GM12878 (cell line): ENCODE measurements at regions not wholly inside any gene's neighbourhood (a gene's known extent, or its start where the extent isn't known, plus 50 kb on each side); places are given as distances from the start of the nearest gene placed in this dataset.

Experiments
- ATAC-seq: fragments of 200-7000 bp; cut with Tn5 transposase; 3 replicates; pipeline ENCODE4 v1.9.1; 2020; ENCODE audit warnings: mild to moderate bottlenecking, moderate library complexity
- BruUV-seq: library from RNA; stranded (reverse); fragments of 400-500 nt; replicated peaks from 2 replicates; lab custom pipeline; 2021; lab: Mats Ljungman, UMichigan
- CTCF ChIA-PET: fragments of 300-600 bp; sonication (Branson Sonifier 250); formaldehyde crosslinking; extraction: SDS; loops from one replicate; lab custom pipeline; 2021; ENCODE audit warnings: inconsistent platforms; lab: Yijun Ruan, JAX
- POLR2A ChIA-PET: fragments of 350-600 bp; formaldehyde crosslinking; extraction: SDS; loops from one replicate; lab custom pipeline; 2021; ENCODE audit warnings: inconsistent platforms; lab: Charles Lee
- RAD21 ChIA-PET: fragments of 300-600 bp; sonication (Branson Sonifier 250); formaldehyde crosslinking; loops from one replicate; lab custom pipeline; 2023; ENCODE audit warnings: antibody characterized with exemption; ENCODE audit not compliant: unreplicated experiment; lab: Charles Lee
- SMC1A ChIA-PET: fragments of 300-600 bp; sonication (Branson Sonifier 250); formaldehyde crosslinking; loops from one replicate; lab custom pipeline; 2023; ENCODE audit not compliant: unreplicated experiment, uncharacterized antibody; lab: Charles Lee
- DNase-seq: peaks from one replicate; pipeline ENCODE4 v3.0.0-alpha.2; 2011; ENCODE audit warnings: low read depth, low spot score
- FAIRE-seq: peaks from 3 replicates; lab custom pipeline; 2011; peaks lifted over from hg19 to GRCh38; lab: Jason Lieb, UNC
- H2AFZ ChIP-seq: 2 replicates; pipeline ENCODE4 v1.6.0; 2011; ENCODE audit warnings: low read depth, low read length, control low read depth; ENCODE audit not compliant: control insufficient read depth
- H3K27ac ChIP-seq: 2 replicates; pipeline ENCODE4 v1.5.1; 2011; ENCODE audit warnings: control low read depth; ENCODE audit not compliant: control insufficient read depth, insufficient read depth
- H3K27me3 ChIP-seq, 2 experiments: replicated peaks in 1 of 2; 2 replicates each; pipeline versions ENCODE4 v1.6.0 to v1.6.1; 2011; ENCODE audit warnings: low read length in 1 of 2; ENCODE audit not compliant: control insufficient read depth in 2 of 2, insufficient read depth in 2 of 2
- H3K36me3 ChIP-seq, 2 experiments: 2 replicates each; pipeline ENCODE4 v1.5.1; 2011; ENCODE audit warnings: low read length in 1 of 2; ENCODE audit not compliant: control insufficient read depth in 2 of 2, insufficient read depth in 2 of 2
- H3K4me1 ChIP-seq: 2 replicates; pipeline ENCODE4 v1.6.1; 2011; ENCODE audit warnings: mild to moderate bottlenecking, low read length, moderate library complexity, mixed read lengths; ENCODE audit not compliant: control insufficient read depth, insufficient read depth
- H3K4me2 ChIP-seq: 2 replicates; pipeline ENCODE4 v1.6.0; 2011; ENCODE audit warnings: control low read depth; ENCODE audit not compliant: control insufficient read depth, insufficient read depth
- H3K4me3 ChIP-seq: fragments of 200-600 bp; sonication (generic); 2 replicates; pipeline ENCODE4 v1.5.1; 2016
- H3K79me2 ChIP-seq: 2 replicates; pipeline ENCODE4 v1.6.0; 2011; ENCODE audit warnings: low read length; ENCODE audit not compliant: control insufficient read depth, insufficient read depth
- H3K9ac ChIP-seq: 2 replicates; pipeline ENCODE4 v1.8.0; 2011; ENCODE audit warnings: low read length, control low read depth, mixed read lengths; ENCODE audit not compliant: control insufficient read depth, insufficient read depth
- H3K9me3 ChIP-seq: replicated peaks from 3 replicates; pipeline ENCODE4 v1.5.1; 2011; ENCODE audit warnings: mild to moderate bottlenecking, low read length; ENCODE audit not compliant: control insufficient read depth, insufficient read depth
- H4K20me1 ChIP-seq: 2 replicates; pipeline ENCODE4 v1.6.0; 2011; ENCODE audit not compliant: control insufficient read depth, insufficient read depth
- BRCA1 ChIP-seq: IDR thresholded peaks from 2 replicates; pipeline ENCODE4 v1.6.1; 2011; ENCODE audit warnings: low read depth, low read length, improper control_type of control experiment
- ESRRA ChIP-seq: IDR thresholded peaks from 2 replicates; pipeline ENCODE4 v1.6.1; 2012; ENCODE audit warnings: mild to moderate bottlenecking, low read length, improper control_type of control experiment
- FOXK2 ChIP-seq: fragments of 450-650 bp; IDR thresholded peaks from 2 replicates; pipeline ENCODE4 v1.6.1; 2017; ENCODE audit warnings: mild to moderate bottlenecking, moderate library complexity
- FOXM1 ChIP-seq: IDR thresholded peaks from 2 replicates; pipeline ENCODE4 v1.6.1; 2012; ENCODE audit warnings: low read depth, mild to moderate bottlenecking, inconsistent platforms, low read length, moderate library complexity
- NR2C1 ChIP-seq: fragments of 450-650 bp; IDR thresholded peaks from 2 replicates; pipeline ENCODE4 v1.6.1; 2017; ENCODE audit warnings: antibody characterized with exemption, mild to moderate bottlenecking, moderate library complexity
- RAD21 ChIP-seq: IDR thresholded peaks from 2 replicates; pipeline ENCODE4 v1.6.1; 2011; ENCODE audit warnings: mild to moderate bottlenecking, low read depth, low read length, moderate library complexity; ENCODE audit not compliant: insufficient read depth
- TCF3 ChIP-seq: IDR thresholded peaks from 2 replicates; pipeline ENCODE4 v1.6.1; 2012; ENCODE audit warnings: low read depth, mild to moderate bottlenecking, low read length, borderline replicate concordance; ENCODE audit not compliant: insufficient read depth
- TCF7 ChIP-seq: IDR thresholded peaks from 2 replicates; pipeline ENCODE4 v1.6.1; 2014; ENCODE audit warnings: antibody characterized with exemption, borderline replicate concordance
- ZNF622 ChIP-seq: fragments of 450-650 bp; IDR thresholded peaks from 2 replicates; pipeline ENCODE4 v1.6.1; 2017; ENCODE audit warnings: mild to moderate bottlenecking, inconsistent platforms
- WGBS: methylation state at CpG from one replicate; pipeline ENCODE4 v1.1.6; 2016; ENCODE audit warnings: low lambda C conversion rate; ENCODE audit not compliant: insufficient replicate concordance, insufficient coverage; ENCODE audit errors: missing lambda C conversion rate; 5-methylcytosine and 5-hydroxymethylcytosine counted together
- in situ Hi-C: fragments of 300-500 bp; cut with MboI; formaldehyde crosslinking; loops from 9 replicates; pipeline ENCODE4 v1.14.3; 2018; ENCODE audit warnings: mixed read lengths
- intact Hi-C: fragments of 100-400 bp; cut with micrococcal nuclease; formaldehyde crosslinking; loops from one replicate; pipeline ENCODE4 v1.14.2; 2022; ENCODE audit not compliant: unreplicated experiment
- TF ChIP-seq, protein P1 (sequence below): IDR thresholded peaks from 2 replicates; pipeline ENCODE4 v1.6.1; 2012; ENCODE audit warnings: low read length, inconsistent platforms
- TF ChIP-seq, protein P2 (sequence below): fragments of 450-650 bp; IDR thresholded peaks from 2 replicates; pipeline ENCODE4 v1.6.1; 2017; ENCODE audit warnings: mild to moderate bottlenecking, moderate library complexity
- TF ChIP-seq, protein P3 (sequence below): fragments of 450-650 bp; IDR thresholded peaks from 2 replicates; pipeline ENCODE4 v1.6.1; 2018; ENCODE audit warnings: mild to moderate bottlenecking, low read depth, moderate library complexity; ENCODE audit not compliant: partially characterized antibody
- TF ChIP-seq, protein P4 (sequence below): fragments of 150-350 bp; IDR thresholded peaks from 2 replicates; pipeline ENCODE4 v1.6.1; 2014; ENCODE audit warnings: mild to moderate bottlenecking, low read depth, low read length

DNA sequence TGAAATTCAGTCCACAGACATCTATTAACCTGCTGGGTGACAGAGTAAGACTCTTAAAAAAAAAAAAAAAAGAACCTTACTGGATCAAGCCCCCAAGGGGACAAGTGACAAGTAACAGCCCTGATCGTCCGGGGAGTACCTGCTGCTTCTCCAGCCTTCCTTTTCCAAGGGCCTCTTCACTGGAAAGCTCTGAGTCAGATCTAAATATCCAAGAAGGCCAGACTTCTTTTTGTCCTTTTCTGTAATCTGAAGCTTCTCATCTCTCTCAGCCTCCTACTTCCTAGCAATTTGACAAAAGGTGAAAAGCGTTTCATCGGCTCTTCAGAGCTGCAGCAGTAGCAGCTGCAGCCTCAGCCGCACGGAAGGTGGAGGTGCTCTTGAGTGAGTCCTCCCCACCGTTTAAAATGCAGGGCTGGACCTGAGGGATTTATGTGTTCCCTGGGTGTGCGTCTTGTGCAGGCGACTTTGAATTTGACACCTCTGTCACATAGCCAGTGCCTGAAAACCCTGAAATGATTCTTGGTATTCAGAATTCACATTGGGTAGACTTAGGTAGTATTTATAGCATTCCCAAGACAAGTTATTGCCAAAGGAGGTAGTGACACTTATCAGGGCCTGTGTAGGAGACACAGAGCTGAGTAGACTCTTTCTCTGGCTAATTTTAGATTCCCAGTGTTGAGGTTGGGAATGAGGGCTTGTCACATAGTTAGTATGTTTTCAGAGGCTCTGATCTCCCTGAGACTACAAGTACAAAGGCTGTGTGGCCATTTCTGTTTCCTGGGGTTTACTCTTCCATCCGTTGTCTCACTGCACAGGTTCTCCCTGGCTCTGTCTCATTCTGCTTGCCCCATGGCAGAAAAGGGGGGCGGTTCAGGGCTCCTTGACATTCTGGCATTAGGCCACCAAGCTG lies 291.2 kb upstream of the C2CD4B start (continued):
- TF ChIP-seq FOXM1 (no peak), FOXK2 (no peak), BRCA1 (no peak)
- TF ChIP-seq, all 136 proteins: peak for 0

DNA sequence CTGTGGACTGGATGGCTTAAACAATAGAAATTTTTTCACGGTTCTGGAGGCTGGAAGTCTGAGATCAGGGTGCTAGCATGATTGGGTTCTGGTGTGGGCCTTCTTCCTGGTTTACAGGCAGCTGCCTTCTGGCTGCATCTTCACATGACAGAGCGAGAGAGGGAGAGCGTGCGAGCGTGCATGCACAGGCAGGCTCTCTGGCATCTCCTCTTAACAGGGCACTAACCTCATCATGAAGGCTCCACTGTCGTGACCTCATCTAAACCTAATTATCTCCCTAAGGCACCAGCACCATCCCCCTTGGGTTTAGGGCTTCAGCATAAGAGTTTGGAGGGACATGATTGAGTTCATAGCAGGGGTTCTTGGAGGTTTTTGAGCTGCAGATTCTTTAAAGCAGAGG lies 292.0 kb upstream of the C2CD4B start:
- no TSS peak for BruUV-seq
- ChIA-PET SMC1A (no interaction called here), RAD21 (no interaction called here), CTCF (no interaction called here), POLR2A (no interaction called here)
- Histone ChIP-seq H3K27me3 (no peaks in the 10 kb centered on the region), H3K27ac (no peak overlapping the region), H3K4me3 (no peak overlapping the region), H3K36me3 (no peaks in the 10 kb centered on the region), H3K79me2 (no peaks in the 10 kb centered on the region), H4K20me1 (no peaks in the 10 kb centered on the region), H3K9me3 (no peaks in the 10 kb centered on the region), H2AFZ (no peak overlapping the region), H3K4me2 (no peak overlapping the region), H3K9ac (no peak overlapping the region), H3K4me1 (no peaks in the 10 kb centered on the region)
- intact Hi-C loops (no loop called here), in situ Hi-C loops (no loop called here)
- DNase-seq, result no peak
- FAIRE-seq, result no peak
- ATAC-seq, result no peak
- WGBS, result 56% methylated on average over 6 of the region's 6 CpGs
- TF ChIP-seq, protein P1, sequence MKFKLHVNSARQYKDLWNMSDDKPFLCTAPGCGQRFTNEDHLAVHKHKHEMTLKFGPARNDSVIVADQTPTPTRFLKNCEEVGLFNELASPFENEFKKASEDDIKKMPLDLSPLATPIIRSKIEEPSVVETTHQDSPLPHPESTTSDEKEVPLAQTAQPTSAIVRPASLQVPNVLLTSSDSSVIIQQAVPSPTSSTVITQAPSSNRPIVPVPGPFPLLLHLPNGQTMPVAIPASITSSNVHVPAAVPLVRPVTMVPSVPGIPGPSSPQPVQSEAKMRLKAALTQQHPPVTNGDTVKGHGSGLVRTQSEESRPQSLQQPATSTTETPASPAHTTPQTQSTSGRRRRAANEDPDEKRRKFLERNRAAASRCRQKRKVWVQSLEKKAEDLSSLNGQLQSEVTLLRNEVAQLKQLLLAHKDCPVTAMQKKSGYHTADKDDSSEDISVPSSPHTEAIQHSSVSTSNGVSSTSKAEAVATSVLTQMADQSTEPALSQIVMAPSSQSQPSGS, result no peak
- no peak for TF ChIP-seq RAD21
- TF ChIP-seq NR2C1, result no peak
- no peak for TF ChIP-seq TCF3
- no peak for TF ChIP-seq ESRRA
- TF ChIP-seq TCF7, result no peak
- TF ChIP-seq ZNF622, result no peak
- TF ChIP-seq, protein P2, sequence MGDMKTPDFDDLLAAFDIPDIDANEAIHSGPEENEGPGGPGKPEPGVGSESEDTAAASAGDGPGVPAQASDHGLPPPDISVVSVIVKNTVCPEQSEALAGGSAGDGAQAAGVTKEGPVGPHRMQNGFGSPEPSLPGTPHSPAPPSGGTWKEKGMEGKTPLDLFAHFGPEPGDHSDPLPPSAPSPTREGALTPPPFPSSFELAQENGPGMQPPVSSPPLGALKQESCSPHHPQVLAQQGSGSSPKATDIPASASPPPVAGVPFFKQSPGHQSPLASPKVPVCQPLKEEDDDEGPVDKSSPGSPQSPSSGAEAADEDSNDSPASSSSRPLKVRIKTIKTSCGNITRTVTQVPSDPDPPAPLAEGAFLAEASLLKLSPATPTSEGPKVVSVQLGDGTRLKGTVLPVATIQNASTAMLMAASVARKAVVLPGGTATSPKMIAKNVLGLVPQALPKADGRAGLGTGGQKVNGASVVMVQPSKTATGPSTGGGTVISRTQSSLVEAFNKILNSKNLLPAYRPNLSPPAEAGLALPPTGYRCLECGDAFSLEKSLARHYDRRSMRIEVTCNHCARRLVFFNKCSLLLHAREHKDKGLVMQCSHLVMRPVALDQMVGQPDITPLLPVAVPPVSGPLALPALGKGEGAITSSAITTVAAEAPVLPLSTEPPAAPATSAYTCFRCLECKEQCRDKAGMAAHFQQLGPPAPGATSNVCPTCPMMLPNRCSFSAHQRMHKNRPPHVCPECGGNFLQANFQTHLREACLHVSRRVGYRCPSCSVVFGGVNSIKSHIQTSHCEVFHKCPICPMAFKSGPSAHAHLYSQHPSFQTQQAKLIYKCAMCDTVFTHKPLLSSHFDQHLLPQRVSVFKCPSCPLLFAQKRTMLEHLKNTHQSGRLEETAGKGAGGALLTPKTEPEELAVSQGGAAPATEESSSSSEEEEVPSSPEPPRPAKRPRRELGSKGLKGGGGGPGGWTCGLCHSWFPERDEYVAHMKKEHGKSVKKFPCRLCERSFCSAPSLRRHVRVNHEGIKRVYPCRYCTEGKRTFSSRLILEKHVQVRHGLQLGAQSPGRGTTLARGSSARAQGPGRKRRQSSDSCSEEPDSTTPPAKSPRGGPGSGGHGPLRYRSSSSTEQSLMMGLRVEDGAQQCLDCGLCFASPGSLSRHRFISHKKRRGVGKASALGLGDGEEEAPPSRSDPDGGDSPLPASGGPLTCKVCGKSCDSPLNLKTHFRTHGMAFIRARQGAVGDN, result no peak
- TF ChIP-seq, protein P3, sequence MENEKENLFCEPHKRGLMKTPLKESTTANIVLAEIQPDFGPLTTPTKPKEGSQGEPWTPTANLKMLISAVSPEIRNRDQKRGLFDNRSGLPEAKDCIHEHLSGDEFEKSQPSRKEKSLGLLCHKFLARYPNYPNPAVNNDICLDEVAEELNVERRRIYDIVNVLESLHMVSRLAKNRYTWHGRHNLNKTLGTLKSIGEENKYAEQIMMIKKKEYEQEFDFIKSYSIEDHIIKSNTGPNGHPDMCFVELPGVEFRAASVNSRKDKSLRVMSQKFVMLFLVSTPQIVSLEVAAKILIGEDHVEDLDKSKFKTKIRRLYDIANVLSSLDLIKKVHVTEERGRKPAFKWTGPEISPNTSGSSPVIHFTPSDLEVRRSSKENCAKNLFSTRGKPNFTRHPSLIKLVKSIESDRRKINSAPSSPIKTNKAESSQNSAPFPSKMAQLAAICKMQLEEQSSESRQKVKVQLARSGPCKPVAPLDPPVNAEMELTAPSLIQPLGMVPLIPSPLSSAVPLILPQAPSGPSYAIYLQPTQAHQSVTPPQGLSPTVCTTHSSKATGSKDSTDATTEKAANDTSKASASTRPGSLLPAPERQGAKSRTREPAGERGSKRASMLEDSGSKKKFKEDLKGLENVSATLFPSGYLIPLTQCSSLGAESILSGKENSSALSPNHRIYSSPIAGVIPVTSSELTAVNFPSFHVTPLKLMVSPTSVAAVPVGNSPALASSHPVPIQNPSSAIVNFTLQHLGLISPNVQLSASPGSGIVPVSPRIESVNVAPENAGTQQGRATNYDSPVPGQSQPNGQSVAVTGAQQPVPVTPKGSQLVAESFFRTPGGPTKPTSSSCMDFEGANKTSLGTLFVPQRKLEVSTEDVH, result no peak
- TF ChIP-seq, protein P4, sequence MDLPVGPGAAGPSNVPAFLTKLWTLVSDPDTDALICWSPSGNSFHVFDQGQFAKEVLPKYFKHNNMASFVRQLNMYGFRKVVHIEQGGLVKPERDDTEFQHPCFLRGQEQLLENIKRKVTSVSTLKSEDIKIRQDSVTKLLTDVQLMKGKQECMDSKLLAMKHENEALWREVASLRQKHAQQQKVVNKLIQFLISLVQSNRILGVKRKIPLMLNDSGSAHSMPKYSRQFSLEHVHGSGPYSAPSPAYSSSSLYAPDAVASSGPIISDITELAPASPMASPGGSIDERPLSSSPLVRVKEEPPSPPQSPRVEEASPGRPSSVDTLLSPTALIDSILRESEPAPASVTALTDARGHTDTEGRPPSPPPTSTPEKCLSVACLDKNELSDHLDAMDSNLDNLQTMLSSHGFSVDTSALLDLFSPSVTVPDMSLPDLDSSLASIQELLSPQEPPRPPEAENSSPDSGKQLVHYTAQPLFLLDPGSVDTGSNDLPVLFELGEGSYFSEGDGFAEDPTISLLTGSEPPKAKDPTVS, result no peak
